H9 (cell line): ENCODE measurements at regions not wholly inside any gene's neighbourhood (a gene's known extent, or its start where the extent isn't known, plus 50 kb on each side); places are given as distances from the start of the nearest gene placed in this dataset.

Experiments used
- DNase-seq: peaks from one replicate; pipeline ENCODE4 v3.0.0-alpha.2; 2017
- H2AFZ ChIP-seq: one replicate; pipeline ENCODE4 v1.6.1; 2013; ENCODE audit warnings: mild to moderate bottlenecking, low read length, control low read depth, moderate library complexity
- H2AK5ac ChIP-seq: 2 replicates; pipeline ENCODE4 v1.6.1; 2013; ENCODE audit warnings: low read length, control low read depth, mixed read lengths; ENCODE audit not compliant: insufficient read length
- H2BK120ac ChIP-seq: one replicate; pipeline ENCODE4 v1.6.1; 2013; ENCODE audit warnings: low read depth, mild to moderate bottlenecking, low read length, control low read depth, inconsistent platforms; ENCODE audit not compliant: poor library complexity, severe bottlenecking
- H2BK12ac ChIP-seq: 2 replicates; pipeline ENCODE4 v1.6.1; 2013; ENCODE audit warnings: low read length, control low read depth, mixed read lengths, low read depth; ENCODE audit not compliant: insufficient read length
- H2BK15ac ChIP-seq: 2 replicates; pipeline ENCODE4 v1.6.1; 2013; ENCODE audit warnings: low read depth, low read length, control low read depth
- H2BK20ac ChIP-seq: one replicate; pipeline ENCODE4 v1.6.1; 2013; ENCODE audit warnings: low read depth, mild to moderate bottlenecking, low read length, control low read depth, inconsistent platforms; ENCODE audit not compliant: poor library complexity, severe bottlenecking
- H2BK5ac ChIP-seq: 2 replicates; pipeline ENCODE4 v1.6.1; 2013; ENCODE audit warnings: low read length, control low read depth, mixed read lengths; ENCODE audit not compliant: insufficient read length
- H3K14ac ChIP-seq: 2 replicates; pipeline ENCODE4 v1.6.1; 2013; ENCODE audit warnings: low read length, control low read depth; ENCODE audit not compliant: insufficient read depth
- H3K18ac ChIP-seq: 2 replicates; pipeline ENCODE4 v1.6.1; 2013; ENCODE audit warnings: low read depth, mild to moderate bottlenecking, mixed read lengths, low read length, control low read depth; ENCODE audit not compliant: insufficient read length
- H3K23ac ChIP-seq: 2 replicates; pipeline ENCODE4 v1.6.1; 2013; ENCODE audit warnings: low read length, control low read depth, mixed read lengths, low read depth; ENCODE audit not compliant: insufficient read length
- H3K23me2 ChIP-seq: 2 replicates; pipeline ENCODE4 v1.6.1; 2013; ENCODE audit warnings: low read depth, mild to moderate bottlenecking, mixed read lengths, low read length, control low read depth; ENCODE audit not compliant: insufficient read length, poor library complexity, severe bottlenecking
- H3K27ac ChIP-seq: 2 replicates; pipeline ENCODE4 v1.5.1; 2013; ENCODE audit warnings: low read length, control low read depth, mixed read lengths, low read depth; ENCODE audit not compliant: insufficient read length
- H3K27me3 ChIP-seq: 2 replicates; pipeline ENCODE4 v1.6.1; 2013; ENCODE audit warnings: low read length, control low read depth, inconsistent platforms; ENCODE audit not compliant: insufficient read depth
- H3K4ac ChIP-seq: 2 replicates; pipeline ENCODE4 v1.6.1; 2013; ENCODE audit warnings: low read depth, mild to moderate bottlenecking, control low read depth, inconsistent platforms, low read length, moderate library complexity
- H3K4me1 ChIP-seq: 2 replicates; pipeline ENCODE4 v1.6.1; 2013; ENCODE audit warnings: low read length, control low read depth, inconsistent platforms; ENCODE audit not compliant: insufficient read depth
- H3K4me2 ChIP-seq: 2 replicates; pipeline ENCODE4 v1.6.1; 2013; ENCODE audit warnings: low read length, control low read depth, mixed read lengths; ENCODE audit not compliant: insufficient read length, insufficient read depth
- H3K56ac ChIP-seq: 2 replicates; pipeline ENCODE4 v1.6.1; 2013; ENCODE audit warnings: low read depth, mild to moderate bottlenecking, mixed read lengths, low read length, control low read depth; ENCODE audit not compliant: insufficient read length
- H3K79me1 ChIP-seq: 2 replicates; pipeline ENCODE4 v1.6.1; 2013; ENCODE audit warnings: low read depth, mild to moderate bottlenecking, moderate library complexity, low read length, control low read depth, inconsistent platforms; ENCODE audit not compliant: insufficient read depth, poor library complexity, severe bottlenecking
- H3K79me2 ChIP-seq: 2 replicates; pipeline ENCODE4 v1.6.1; 2013; ENCODE audit warnings: low read length, control low read depth, inconsistent platforms; ENCODE audit not compliant: insufficient read depth
- H3K9ac ChIP-seq: 2 replicates; pipeline ENCODE4 v1.6.1; 2013; ENCODE audit warnings: low read length, control low read depth, mixed read lengths; ENCODE audit not compliant: insufficient read length; ENCODE audit errors: extremely low read depth
- H3K9me3 ChIP-seq: one replicate; pipeline ENCODE4 v1.6.1; 2013; ENCODE audit warnings: low read depth, low read length, inconsistent platforms; ENCODE audit not compliant: control insufficient read depth
- H3T11ph ChIP-seq: one replicate; pipeline ENCODE4 v1.6.1; 2013; ENCODE audit warnings: mild to moderate bottlenecking, low read length, control low read depth, inconsistent platforms
- H4K20me1 ChIP-seq: one replicate; pipeline ENCODE4 v1.6.1; 2013; ENCODE audit not compliant: control insufficient read depth, insufficient read length, insufficient read depth
- H4K5ac ChIP-seq: 2 replicates; pipeline ENCODE4 v1.6.1; 2013; ENCODE audit warnings: low read depth, mild to moderate bottlenecking, mixed read lengths, low read length, control low read depth; ENCODE audit not compliant: insufficient read length
- H4K8ac ChIP-seq: replicated peaks from 2 replicates; pipeline ENCODE4 v1.6.1; 2013; ENCODE audit warnings: low read length, control low read depth, mixed read lengths, low read depth; ENCODE audit not compliant: insufficient read length
- H4K91ac ChIP-seq: 2 replicates; pipeline ENCODE4 v1.6.1; 2013; ENCODE audit warnings: low read depth, mild to moderate bottlenecking, moderate library complexity, mixed read lengths, low read length, control low read depth; ENCODE audit not compliant: insufficient read length
- H3K27ac Mint-ChIP-seq, 3 experiments: 2 replicates in 2 of 3; 3 replicates in 1 of 3; pipeline ENCODE4 v1.8.0; 2020 to 2021; ENCODE audit warnings: mixed read lengths in 3 of 3, mild to moderate bottlenecking in 1 of 3, moderate library complexity in 1 of 3
- H3K27me3 Mint-ChIP-seq: 2 replicates; pipeline ENCODE4 v1.8.0; 2021; ENCODE audit warnings: low read depth, mild to moderate bottlenecking, moderate library complexity, mixed read lengths
- H3K36me3 Mint-ChIP-seq, 3 experiments: 2 replicates in 2 of 3; 3 replicates in 1 of 3; pipeline ENCODE4 v1.8.0; 2020 to 2021; ENCODE audit warnings: low read depth in 3 of 3, mixed read lengths in 3 of 3; ENCODE audit not compliant: insufficient read depth in 1 of 3
- H3K4me1 Mint-ChIP-seq, 2 experiments: 2 replicates each; pipeline ENCODE4 v1.8.0; 2020; ENCODE audit warnings: mixed read lengths in 2 of 2
- H3K4me3 Mint-ChIP-seq, 2 experiments: 2 replicates in 1 of 2; 3 replicates in 1 of 2; pipeline ENCODE4 v1.8.0; 2020 to 2021; ENCODE audit warnings: mild to moderate bottlenecking in 2 of 2, mixed read lengths in 2 of 2, moderate library complexity in 1 of 2
- H3K9me3 Mint-ChIP-seq, 2 experiments: 2 replicates in 1 of 2; 3 replicates in 1 of 2; pipeline ENCODE4 v1.8.0; 2020; ENCODE audit warnings: mild to moderate bottlenecking in 2 of 2, mixed read lengths in 2 of 2, moderate library complexity in 1 of 2
- WGBS: extraction: QIAGEN DNeasy Blood & Tissue Kit; methylation state at CpG from one replicate; pipeline ENCODE4 v1.1.7; 2013; ENCODE audit warnings: missing lambda C conversion rate, low lambda C conversion rate, mixed read lengths; ENCODE audit not compliant: insufficient read length; ENCODE audit errors: extremely low coverage; 5-methylcytosine and 5-hydroxymethylcytosine counted together
- TF ChIP-seq, protein P1 (sequence below): fragments of 200-600 bp; sonication (generic); conservative IDR thresholded peaks from 3 replicates; pipeline ENCODE4 v1.8.0; 2021; ENCODE audit warnings: antibody characterized with exemption, mild to moderate bottlenecking

DNA sequence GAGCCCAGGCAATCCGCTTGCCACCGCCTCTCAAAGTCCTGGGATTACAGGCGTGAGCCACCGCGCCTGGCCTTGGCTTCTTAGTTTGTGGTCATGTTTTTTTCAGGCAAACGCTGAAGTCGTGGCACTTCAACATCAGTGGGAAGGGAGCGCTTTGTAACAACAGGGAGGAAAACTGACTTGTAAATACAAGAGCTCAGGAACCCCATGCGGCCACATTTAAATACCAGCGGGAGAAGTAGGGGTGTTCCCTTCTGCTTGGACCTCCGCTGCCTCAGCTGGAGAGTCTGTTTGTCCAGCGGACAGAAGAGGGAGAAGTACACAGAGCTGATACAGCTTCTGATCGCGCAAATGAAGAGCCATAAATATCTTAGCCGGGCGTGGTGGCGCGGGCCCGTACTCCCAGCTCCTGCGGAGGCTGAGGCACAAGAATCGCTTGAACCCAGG is 108.7 kb upstream of the KMT2C start:
- Histone ChIP-seq H4K20me1 (no peaks in the 10 kb centered on the region), H3K56ac (no peak overlapping the region), H2BK120ac (no peak overlapping the region), H4K8ac (no peak overlapping the region), H3K27me3 (no peaks in the 10 kb centered on the region), H3K23me2 (no peaks in the 10 kb centered on the region), H3K27ac (peak overlapping the region; percentile 71), H3K79me1 (no peaks in the 10 kb centered on the region), H3K4me1 (0 out of 2 replicates have a peak, but pooled peaks cover 3% of the 10 kb centered on the region), H4K91ac (no peak overlapping the region), H3K4me2 (peak overlapping the region; percentile 32), H2BK5ac (no peak overlapping the region), H2BK15ac (no peak overlapping the region), H3K14ac (no peak overlapping the region), H3K18ac (peak overlapping the region; percentile 79), H2BK12ac (no peak overlapping the region), H3T11ph (no peak overlapping the region), H2AFZ (no peak overlapping the region), H3K9me3 (no peaks in the 10 kb centered on the region), H3K9ac (no peak overlapping the region), H2BK20ac (no peak overlapping the region), H2AK5ac (no peak overlapping the region), H3K23ac (no peak overlapping the region), H3K4ac (no peak overlapping the region), H4K5ac (no peak overlapping the region), H3K79me2 (no peaks in the 10 kb centered on the region)
- WGBS = no CpG with 5 or more reads among the region's 21 CpGs
- TF ChIP-seq, protein P1, sequence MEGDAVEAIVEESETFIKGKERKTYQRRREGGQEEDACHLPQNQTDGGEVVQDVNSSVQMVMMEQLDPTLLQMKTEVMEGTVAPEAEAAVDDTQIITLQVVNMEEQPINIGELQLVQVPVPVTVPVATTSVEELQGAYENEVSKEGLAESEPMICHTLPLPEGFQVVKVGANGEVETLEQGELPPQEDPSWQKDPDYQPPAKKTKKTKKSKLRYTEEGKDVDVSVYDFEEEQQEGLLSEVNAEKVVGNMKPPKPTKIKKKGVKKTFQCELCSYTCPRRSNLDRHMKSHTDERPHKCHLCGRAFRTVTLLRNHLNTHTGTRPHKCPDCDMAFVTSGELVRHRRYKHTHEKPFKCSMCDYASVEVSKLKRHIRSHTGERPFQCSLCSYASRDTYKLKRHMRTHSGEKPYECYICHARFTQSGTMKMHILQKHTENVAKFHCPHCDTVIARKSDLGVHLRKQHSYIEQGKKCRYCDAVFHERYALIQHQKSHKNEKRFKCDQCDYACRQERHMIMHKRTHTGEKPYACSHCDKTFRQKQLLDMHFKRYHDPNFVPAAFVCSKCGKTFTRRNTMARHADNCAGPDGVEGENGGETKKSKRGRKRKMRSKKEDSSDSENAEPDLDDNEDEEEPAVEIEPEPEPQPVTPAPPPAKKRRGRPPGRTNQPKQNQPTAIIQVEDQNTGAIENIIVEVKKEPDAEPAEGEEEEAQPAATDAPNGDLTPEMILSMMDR = no peak
- H3K27ac Mint-ChIP-seq = peak overlapping the region; percentile 91 to 99 (median 98); a peak in 6 of 7 replicates
- H3K36me3 Mint-ChIP-seq = peaks cover 0 to 10% (median 4%) of the 10 kb centered on the region in 3 experiments; a peak in 3 of 7 replicates
- H3K9me3 Mint-ChIP-seq = peaks cover 10% of the 10 kb centered on the region in 2 experiments; a peak in 4 of 5 replicates
- H3K27me3 Mint-ChIP-seq = peaks cover 3% of the 10 kb centered on the region; the same call in 1 of the 2 replicates
- H3K4me1 Mint-ChIP-seq = peaks cover 29 to 40% of the 10 kb centered on the region in 2 experiments
- DNase-seq = peak; percentile 65
- H3K4me3 Mint-ChIP-seq = peak overlapping the region; percentile 34 to 71
